HG03439 (cell line): ENCODE measurements at regions not wholly inside any gene's neighbourhood (a gene's known extent, or its start where the extent isn't known, plus 50 kb on each side); places are given as distances from the start of the nearest gene placed in this dataset.

Experiments
- ATAC-seq: cut with Tn5 transposase; IDR thresholded peaks from one replicate; pipeline ENCODE4 v1.9.1; 2021; ENCODE audit warnings: mild to moderate bottlenecking, moderate library complexity; ENCODE audit not compliant: unreplicated experiment

DNA sequence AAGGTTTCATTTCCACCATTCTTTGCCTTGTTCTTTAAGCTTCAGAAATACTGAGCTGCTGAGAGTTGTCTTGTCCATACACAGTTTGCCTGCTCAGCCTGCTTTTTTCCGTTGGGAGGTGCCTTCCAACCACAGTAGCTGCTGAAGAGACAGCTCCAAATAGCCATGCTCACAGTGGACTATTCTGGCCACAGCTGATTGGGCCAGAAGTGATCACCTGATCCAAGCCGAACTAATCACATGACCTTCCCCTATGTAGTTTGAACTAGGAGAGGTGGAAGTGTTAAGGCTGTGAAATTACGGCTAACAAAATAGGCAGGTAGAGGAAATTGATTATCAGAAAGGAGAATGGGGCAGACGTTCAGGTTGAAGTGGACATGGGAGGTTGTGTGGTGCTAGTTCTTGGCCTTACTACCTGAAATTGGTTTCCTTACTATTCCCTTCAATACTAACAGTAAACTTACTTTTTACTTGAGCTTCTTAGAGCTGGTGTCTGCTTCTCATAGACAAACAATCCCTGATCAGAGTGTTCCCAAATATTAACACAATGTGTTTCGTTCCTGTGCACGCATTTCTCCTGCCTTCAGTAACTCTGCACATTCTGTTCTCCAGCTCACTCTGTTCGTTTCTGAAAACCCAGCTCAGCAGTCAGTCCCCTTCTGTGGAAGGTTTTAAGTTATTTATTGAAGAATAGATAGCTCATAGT lies 136.1 kb downstream of the RWDD3 start:
- ATAC-seq: no peak

DNA sequence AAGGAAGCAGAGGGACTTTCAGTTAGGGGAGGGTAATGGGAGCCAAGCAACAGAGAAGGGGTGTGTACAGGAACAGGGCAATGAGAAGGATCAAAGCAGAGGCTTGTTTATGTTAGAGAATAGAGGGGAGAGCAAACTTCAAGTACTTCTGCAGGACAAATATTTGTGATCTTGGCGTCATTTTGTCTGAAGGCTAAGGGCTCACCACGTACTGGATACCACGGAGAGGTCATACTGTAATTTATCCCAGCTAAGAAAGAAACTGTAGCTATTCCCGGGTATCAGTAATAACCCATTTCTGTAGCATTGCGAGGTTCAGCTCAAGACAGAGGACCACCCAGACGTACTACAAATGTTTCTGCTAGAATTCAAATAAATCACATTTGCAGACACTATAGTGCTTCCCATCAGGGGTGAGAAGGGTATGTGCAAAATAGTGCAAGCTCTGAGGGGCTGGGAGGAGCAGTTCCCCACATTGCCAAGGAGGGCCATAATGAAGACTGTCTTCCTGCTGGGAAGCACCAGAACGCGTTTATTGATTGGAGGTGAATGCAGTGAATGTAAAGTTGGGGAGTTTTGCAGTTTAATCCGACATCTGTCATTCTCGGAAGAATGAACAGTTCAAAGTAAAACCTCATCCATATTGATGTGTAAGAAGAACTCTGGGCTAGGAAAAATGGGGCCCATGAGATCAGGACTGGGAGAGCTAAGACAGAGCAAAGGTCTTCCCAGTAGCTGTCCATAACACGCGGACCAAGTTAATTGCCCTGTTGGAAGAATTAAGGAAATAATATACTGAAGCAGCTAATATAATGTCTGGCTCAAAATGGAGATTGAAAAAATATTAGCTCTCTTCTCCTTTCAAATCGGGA lies 136.9 kb downstream of the RWDD3 start:
- ATAC-seq: no peak

DNA sequence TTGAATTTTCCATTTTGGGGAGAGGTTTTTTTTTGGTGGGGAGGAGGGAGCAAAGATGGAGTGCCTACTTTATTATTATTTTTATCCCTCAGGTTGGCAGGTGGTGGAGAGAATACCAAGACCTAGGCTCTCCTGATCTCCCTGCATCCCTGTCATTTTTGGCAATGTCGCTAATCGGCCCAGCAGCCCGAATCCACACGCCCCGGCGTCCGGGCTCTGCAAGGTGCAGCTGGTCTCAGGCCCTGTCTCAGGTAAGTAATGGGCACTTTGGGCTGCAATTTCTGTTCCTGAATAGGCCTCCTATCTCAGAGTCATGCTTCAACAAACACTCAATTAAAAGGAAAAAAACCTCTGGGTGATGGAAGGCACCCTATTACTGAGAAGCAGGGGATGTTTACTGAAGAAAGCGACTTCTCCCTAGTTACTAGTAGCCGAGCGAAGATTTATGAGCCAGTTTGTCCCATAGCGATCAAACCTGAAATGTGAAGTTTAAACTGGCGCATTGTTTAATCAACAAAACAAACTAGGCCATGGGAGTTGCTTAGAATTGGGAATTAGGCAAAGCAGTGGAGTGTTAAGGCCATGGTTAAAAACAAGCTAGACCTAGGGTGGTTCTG lies 137.8 kb downstream of the RWDD3 start:
- ATAC-seq: no peak

DNA sequence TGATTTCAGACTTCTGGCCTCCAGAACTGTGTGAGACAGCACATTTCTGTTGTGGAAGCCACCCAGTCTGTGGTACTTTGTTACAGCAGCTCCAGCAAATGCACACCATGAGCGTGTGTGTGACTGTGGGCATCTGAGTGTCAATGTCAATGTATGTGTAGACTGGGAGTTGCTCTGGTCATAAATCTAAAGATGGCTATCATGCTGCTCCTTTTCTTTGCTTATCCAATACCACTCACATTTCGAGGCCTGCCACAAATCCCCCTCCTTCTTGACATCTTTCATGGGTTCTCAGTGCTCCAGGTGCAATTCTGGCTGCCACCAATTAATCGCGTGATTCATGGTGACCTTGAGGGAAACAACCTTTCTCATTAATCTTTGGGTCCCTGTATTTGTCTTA lies 141.2 kb downstream of the RWDD3 start:
- ATAC-seq: no peak

DNA sequence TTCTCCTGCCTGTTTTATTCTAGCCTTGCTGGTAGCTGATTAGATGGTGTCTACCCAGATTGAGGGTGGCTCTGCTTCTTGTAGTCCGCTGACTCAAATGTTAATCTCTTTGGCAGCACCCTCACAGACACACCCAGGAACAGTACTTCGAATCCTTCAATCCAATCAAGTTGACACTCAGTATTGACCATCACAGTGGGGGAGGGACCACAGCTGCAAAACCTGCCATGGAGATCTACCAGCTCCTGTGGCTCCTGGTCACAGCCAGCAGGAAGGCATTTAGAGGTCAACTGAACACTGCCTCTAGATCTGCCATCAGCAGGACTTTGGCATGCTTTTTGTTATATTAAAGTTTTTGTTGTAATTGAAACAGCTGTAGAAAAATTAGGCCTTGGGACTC lies 146.9 kb downstream of the RWDD3 start:
- no peak for ATAC-seq

DNA sequence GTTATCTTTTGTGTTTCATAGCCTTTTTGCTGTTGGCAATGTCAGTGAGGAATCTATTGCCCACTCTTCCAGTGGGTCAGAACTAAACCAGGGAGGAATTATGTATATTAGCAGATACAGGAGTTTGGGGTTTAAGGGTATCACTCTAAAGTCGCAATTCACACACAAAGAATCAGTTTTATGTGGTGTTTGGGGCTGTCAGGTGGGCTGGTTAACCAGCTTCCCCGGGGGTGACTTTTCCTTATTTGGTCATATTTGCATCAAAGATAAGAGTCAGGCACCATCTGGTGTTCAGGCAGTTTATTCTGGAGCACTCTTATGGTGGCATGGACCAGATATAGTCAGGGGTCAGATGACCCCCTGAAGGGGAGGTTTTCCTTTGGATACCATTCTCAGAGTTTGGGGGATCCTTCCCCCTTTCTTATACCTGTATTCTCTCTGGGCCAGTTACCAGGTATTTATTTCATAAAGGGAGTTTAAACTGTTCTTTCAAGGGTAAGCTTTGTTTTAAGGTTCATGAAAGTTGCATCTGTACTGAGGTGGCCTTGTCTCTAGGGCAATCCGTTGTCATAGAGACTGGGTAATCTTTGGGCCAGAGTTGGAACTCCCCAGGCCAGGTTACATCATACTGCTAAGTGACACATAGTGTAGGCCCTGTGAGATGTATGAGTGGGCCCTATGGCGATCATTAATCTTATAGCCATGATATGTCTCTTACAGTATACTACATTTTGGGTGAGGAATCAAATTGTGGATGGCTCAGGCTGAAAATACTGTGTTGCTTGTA lies 148.2 kb downstream of the RWDD3 start:
- no peak for ATAC-seq

DNA sequence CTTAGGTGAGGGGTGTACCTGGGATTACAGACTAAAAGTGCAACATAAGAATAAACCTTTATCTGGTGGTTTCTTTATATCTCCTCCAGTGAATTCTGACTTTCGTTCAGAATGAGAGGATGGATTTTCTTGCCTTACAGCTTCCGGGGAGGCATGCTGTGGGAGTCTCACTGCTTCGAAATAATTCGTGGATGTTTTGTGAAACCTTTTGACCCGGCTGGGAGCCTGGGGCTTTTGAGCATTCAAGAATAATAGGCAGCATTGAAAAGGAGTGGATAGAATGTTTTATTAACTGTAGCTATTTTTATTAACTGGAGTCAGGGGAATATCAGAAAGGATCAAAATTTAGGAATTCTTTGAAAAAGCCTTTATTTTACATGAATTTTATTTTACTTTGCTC lies 149.1 kb downstream of the RWDD3 start:
- ATAC-seq: no peak

DNA sequence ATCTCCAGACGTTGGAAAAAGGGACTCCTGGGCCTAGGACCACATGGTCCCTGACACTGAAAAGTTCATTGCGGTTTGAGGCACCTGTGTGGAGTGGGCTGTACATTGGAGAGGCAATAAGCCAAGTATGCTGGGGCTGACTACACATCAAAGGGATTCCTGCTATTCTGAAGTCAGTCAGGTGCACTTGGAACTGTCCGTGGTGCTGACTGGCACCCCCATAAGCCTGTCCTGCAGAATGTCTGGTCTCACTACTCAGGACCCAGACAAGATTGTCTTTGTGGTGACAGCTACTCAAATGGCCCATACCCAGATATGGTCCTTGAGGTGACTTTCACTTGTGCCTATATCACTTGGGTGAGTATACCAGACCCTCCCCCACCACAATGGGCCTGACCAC lies 150.6 kb downstream of the RWDD3 start:
- no peak for ATAC-seq

DNA sequence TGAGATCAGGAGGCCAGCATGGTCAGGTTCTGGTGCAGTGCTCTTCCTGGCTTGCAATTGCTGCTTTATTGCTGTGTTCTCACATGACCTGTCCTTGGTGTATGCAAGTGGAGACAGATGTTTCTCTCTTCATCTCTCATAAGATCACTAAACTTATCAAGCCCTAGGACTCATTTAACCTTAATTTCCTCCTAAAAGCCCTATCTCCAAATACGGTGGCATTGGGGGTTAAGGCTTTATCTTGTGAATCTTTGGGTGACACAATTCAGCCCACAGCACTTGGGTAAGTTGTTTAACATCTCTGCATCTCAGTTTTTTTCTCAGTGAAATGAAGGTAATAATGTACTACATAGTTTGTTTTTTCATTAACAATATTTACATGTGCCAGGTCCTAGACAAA lies 152.4 kb downstream of the RWDD3 start:
- ATAC-seq: no peak

DNA sequence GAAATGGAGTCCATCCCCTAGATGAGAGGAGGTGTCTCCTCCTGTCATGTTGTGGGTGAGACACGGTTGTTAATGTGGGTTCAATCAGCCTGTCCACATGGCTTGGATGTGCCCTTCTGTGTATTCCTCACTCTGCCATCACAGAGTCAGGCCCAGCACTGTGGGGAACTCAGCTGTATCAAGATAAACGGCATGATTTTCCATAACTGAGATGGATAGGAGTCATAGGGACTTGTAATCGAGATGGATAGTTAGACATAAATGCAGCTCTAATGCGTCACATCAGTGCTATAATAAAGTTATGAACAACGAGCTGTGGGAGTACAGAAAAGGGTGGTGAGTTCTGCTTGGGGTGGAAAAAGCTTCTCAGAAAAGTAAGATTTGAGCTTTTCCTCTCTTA lies 152.9 kb downstream of the RWDD3 start:
- ATAC-seq: no peak

DNA sequence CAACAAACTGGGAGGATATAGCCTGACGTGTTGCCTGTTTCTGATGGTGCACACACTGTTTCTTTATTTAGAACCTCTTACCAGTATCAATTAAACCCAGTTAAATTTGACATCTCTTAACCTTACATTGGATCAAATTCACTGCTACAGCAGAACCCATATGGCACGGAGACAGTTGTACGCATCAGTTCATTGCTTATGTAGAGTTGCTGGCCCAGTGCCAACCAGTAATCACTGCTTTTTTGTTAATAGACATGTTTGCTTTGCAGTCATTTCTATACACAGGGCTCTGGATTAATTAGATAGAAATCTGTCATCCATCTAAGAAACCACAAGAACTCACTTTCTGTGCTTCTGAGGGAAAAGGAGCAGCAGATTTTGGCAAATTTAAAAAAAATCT lies 154.0 kb downstream of the RWDD3 start:
- no peak for ATAC-seq

DNA sequence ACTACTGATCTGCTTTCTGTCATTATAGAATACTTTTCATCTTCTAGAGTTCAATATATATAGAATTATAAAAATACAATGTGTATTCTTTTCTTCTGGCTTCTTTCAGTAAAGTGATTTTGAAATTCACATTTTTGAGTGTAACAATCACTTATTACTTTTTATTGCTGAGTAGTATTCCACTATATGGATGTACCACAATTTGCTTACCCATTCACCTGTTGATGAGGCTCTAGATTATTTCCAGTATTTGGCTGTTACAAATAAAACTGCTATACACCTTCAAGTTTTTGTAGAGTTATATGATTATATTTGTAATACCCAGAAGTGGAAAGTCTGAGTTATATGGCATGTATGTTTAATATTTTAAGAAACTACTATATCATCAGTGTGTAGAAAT lies 159.4 kb downstream of the RWDD3 start:
- no peak for ATAC-seq

DNA sequence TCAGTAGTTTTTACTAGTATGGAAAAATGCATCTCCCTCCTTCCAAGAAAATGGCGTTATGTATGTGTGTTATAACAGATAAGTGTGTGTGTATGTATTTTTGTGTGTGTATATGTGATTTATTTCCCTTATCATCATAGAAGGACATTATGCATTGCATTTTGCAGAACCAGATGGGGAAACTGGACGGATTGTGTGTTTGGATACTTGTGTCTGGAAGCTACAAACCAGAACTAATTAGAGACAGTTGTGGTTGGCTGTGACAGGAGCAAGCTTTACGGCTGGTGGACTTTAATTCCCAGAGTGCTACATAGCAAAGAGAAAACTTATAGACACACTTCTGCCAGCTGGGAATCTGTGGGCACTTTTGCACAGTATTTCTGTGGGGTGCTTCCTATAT lies 162.5 kb downstream of the RWDD3 start:
- no peak for ATAC-seq

DNA sequence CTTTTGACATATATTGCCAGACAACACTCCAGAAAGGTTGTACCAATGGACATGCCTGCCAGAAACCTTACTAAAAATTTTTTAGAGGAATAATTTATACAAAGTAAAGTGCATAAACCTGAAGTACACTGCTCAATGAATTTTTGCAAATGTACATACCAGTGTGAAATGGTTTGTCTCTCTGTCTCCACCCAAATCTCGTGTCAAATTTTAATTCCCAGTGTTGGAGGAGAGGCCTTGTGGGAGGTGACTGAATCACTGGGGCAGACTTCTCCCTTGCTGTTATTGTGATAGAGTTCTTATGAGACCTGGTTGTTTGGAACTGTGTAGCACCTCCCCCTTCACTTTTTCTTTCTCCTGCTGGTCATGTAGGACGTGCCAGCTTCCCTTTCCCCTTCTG lies 168.8 kb downstream of the RWDD3 start:
- ATAC-seq: no peak

DNA sequence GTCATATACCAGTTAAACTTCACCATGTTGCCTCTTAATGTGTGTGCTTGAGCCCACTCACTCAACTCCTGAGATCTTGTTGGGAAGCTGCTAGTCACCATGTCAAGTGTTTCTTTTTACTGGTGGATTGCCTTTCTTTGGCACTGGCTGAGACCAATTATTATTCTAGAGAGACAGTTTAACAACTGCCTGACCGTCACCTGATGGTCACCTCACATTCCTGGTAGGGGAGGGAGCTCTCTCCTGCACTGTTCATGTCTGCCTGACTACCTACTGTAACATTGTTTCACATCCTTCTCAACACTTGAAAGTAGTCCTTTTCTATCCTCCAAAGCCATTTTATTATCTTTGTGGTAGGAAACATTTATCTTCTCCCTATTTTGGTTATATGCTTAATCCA lies 172.3 kb downstream of the RWDD3 start:
- no peak for ATAC-seq

DNA sequence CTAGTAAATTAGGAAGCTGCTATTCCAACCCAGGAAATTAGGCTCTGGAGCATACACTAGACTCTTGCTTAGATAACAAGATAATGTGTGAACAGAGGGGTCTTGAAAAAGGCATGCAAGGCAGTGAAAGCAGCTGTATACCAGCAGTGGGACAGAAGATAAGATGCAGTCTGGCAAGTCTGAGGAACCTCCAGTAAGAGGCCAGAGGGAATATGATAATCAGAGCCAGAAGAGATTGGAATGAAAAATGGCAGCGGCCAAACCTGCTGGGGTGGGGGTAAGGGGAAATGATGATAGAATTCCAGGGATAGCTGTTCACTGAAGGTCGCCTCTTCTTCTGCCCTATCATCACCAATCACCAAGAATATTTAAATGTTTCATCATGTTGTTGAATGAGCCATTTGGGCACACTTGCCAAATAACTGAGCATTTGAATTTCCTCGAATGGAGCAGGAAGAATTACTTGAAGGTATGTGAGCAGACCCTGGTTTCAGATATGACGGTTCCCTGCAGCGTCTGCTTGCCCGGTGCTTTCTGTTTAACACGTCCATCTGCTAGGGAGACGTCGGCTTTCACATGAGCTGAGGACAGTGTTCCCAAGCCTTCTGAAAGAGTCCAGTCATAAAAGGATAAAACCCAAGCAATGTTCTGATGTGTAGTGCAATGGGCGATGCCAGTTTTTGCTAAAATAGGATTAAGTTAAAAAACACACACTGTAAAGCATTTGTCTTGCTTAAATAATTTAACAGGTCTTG lies 173.3 kb downstream of the RWDD3 start:
- ATAC-seq: no peak

DNA sequence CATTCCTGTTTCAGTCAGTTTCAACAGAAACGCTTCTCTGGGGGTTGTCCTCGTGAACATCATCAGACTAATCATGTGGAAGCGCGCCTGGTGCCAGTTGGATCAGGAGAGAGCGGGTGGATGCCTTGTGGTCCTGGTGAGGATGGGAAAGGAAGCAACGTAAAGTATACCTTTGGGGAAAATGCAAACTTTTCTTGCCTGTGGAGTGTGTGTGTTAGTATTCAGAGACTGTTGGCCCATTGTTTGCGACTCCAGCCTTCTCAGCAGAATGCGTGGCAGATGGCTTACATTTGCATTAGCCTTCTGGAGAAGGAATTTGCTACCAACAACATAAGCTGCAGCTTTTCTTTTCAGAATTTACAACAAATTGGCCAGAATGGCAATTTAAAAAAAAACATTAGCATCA lies 173.9 kb downstream of the RWDD3 start:
- ATAC-seq: no peak

DNA sequence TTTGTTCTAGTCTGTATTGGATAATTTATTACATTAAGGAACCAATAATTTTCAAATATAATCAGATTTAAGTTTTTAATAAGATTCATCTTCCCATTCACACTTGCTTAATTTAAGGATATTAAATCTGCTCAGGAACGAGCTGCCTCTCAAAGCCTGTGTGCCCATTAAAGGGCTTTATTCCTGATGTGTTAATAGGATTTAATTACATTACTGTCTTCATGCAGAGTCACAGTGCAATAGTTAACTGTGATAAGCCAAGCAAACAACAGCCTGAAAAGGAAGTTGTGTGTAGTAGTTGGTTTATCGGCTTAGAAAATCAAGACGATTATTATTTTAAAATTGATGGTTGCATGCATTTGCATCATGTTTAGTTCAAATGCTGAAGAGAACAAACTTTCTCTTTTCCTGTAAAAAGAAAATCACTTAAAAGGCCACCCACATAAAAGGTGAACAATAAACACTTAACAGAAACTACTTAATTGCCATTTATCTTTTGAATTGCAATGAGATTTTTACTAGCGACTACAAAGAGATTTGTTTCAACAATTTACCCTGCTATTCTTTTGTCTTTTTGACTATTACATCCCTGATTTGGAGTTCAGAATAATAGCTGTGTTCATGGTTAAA lies 174.6 kb downstream of the RWDD3 start:
- ATAC-seq: no peak

DNA sequence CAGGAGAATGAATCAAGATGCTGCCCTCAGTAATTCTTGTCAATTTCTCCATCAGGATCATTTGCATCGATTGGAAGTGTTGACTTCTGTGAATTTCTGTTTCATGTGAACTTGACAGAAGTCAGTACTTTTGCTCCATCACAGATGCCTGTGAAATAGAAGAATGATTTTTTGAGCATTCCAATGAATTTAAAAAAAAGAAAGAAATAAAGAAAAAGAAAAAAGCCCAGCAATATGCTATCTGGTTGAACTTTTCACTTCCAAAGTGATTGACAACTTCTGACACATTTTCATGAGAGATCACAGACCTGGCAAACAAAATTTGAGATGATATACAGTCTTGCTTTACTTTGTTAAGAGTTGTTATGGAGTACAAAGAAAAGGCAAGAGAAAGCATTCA lies 175.3 kb downstream of the RWDD3 start:
- ATAC-seq: no peak

DNA sequence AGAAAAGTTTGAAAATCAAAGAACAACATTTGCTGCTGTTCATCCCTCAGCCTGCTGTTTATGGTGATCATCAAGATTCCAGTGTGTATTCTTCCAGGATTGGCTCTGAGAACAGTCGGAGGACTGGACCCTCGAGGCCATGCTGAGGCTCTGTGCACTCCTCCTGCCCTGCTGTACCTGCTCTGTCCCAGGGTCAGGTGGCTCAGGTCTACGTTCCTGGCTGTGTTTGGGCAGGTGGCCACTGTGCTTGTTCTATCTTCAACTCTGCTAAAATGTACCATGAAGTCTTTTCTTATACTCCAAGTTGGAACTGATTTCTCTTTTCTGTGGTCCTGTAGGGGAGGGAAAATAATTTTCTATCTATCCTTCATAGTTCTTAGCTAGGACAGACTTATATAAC lies 175.9 kb downstream of the RWDD3 start:
- ATAC-seq: no peak
